Adrenal gland (tissue), 9 donors: ENCODE measurements at regions not wholly inside any gene's neighbourhood (a gene's known extent, or its start where the extent isn't known, plus 50 kb on each side); places are given as distances from the start of the nearest gene placed in this dataset.

Experiments used
- DNase-seq, 7 donors: peaks; one replicate each; pipeline ENCODE4 v3.0.0-alpha.2; 2019 to 2020
- H3K27ac ChIP-seq, 5 donors: fragments of 200-600 bp; sonication (generic) in 4 of 5; 1 replicate in 3 of 5; 2 replicates in 2 of 5; pipeline versions ENCODE4 v1.5.1 to v1.8.0; 2016 to 2020; ENCODE audit warnings: mild to moderate bottlenecking in 1 of 5
- H3K27me3 ChIP-seq: fragments of 200-600 bp; 2 replicates; pipeline ENCODE4 v1.8.0; 2021
- H3K36me3 ChIP-seq, 2 donors: fragments of 200-600 bp; replicated peaks in 1 of 2; 1 replicate in 1 of 2; 2 replicates in 1 of 2; pipeline versions ENCODE4 v1.5.1 to v1.8.0; 2018 to 2022
- H3K4me1 ChIP-seq, 2 donors: fragments of 200-600 bp; replicated peaks in 1 of 2; 1 replicate in 1 of 2; 2 replicates in 1 of 2; pipeline versions ENCODE4 v1.5.1 to v1.8.0; 2018 to 2021
- H3K4me3 ChIP-seq, 4 donors: fragments of 200-600 bp; sonication (generic) in 3 of 4; one replicate each; pipeline ENCODE4 v1.5.1; 2016 to 2018
- H3K9me3 ChIP-seq, 3 donors: fragments of 200-600 bp; sonication (generic) in 1 of 3; replicated peaks in 1 of 3; 1 replicate in 2 of 3; 2 replicates in 1 of 3; pipeline versions ENCODE4 v1.5.1 to v1.8.0; 2016 to 2021
- CTCF ChIP-seq, 6 experiments: fragments of 450-650 bp in 4 of 6; fragments of 200-600 bp in 2 of 6; sonication (generic) in 1 of 6; IDR thresholded peaks; 1 replicate in 5 of 6; 2 replicates in 1 of 6; pipeline versions ENCODE4 v1.5.1 to v1.8.0; 2016 to 2021; ENCODE audit warnings: antibody characterized with exemption in 6 of 6, mild to moderate bottlenecking in 2 of 6, moderate library complexity in 1 of 6
- POLR2A ChIP-seq, 2 donors: fragments of 450-650 bp; IDR thresholded peaks; one replicate each; pipeline ENCODE4 v1.6.1; 2017; ENCODE audit warnings: antibody characterized with exemption in 2 of 2, mild to moderate bottlenecking in 2 of 2, moderate library complexity in 1 of 2
- WGBS, 4 donors: extraction: QIAGEN DNeasy Blood & Tissue Kit in 2 of 4; methylation state at CpG; one replicate each; pipeline versions ENCODE4 v1.1.5 to v1.1.7; 2013 to 2017; 5-methylcytosine and 5-hydroxymethylcytosine counted together
- intact Hi-C, 2 donors: fragments of 100-400 bp; cut with DNase I; formaldehyde crosslinking; loops; one replicate each; pipeline versions ENCODE4 v1.14.1 to v1.15.0; 2022 to 2023
- donor health status: healthy with polysubstance abuse.
- donor health status: Bipolar disorder and iron deficiency.
- donor health status: DM: yes; HTN: yes; CAD: no.
- donor health status: DM: no; HTN: no; CAD: no.
- donor health status: DM: no; HTN: no; CAD: no.

- Histone ChIP-seq H3K4me1 (no peaks in the 10 kb centered on the region), H3K9me3 (no peaks in the 10 kb centered on the region), H3K27me3 (no peaks in the 10 kb centered on the region), H3K27ac (no peak overlapping the region), H3K4me3 (no peak overlapping the region), H3K36me3 (no peaks in the 10 kb centered on the region)
- 57 to 74% (median 69%) methylated on average over 2 to 3 of the region's 3 CpGs for WGBS, 4 donors
- no peak for DNase-seq
- intact Hi-C loops: no loop called here
- no peak for TF ChIP-seq POLR2A (IDR thresholded peaks at IDR 0.05)
- no peak for TF ChIP-seq CTCF (IDR thresholded peaks at IDR 0.05)
Measured at GRCh38 chr7:153475239-153475638, 577.0 kb upstream of the DPP6 start.

GRCh38 chr7:153476166-153476565 is 576.0 kb upstream of the DPP6 start:
- H3K4me3 ChIP-seq: no peak overlapping the region
- H3K27ac ChIP-seq: no peak overlapping the region
- 71 to 86% (median 80%) methylated on average over 2 of the region's 2 CpGs for WGBS, 4 donors
- H3K27me3 ChIP-seq: no peaks in the 10 kb centered on the region
- no peaks in the 10 kb centered on the region for H3K9me3 ChIP-seq
- no peak for TF ChIP-seq CTCF (IDR thresholded peaks at IDR 0.05)
- TF ChIP-seq POLR2A (IDR thresholded peaks at IDR 0.05): no peak
- H3K4me1 ChIP-seq: no peaks in the 10 kb centered on the region
- no peaks in the 10 kb centered on the region for H3K36me3 ChIP-seq
- intact Hi-C loops: no loop called here
- DNase-seq: no peak

GRCh38 chr7:153496257-153496656 is 555.9 kb upstream of the DPP6 start:
- Histone ChIP-seq H3K36me3 (no peaks in the 10 kb centered on the region), H3K27ac (no peak overlapping the region)
- TF ChIP-seq POLR2A (IDR thresholded peaks at IDR 0.05) (no peak), CTCF (IDR thresholded peaks at IDR 0.05) (no peak)

GRCh38 chr7:153503093-153503492 is 549.1 kb upstream of the DPP6 start:
- TF ChIP-seq CTCF (IDR thresholded peaks at IDR 0.05) (no peak), POLR2A (IDR thresholded peaks at IDR 0.05) (no peak)
- DNase-seq: no peak
- H3K9me3 ChIP-seq: no peaks in the 10 kb centered on the region
- no peaks in the 10 kb centered on the region for H3K4me1 ChIP-seq
- H3K27me3 ChIP-seq: no peaks in the 10 kb centered on the region
- 79 to 86% (median 81%) methylated on average over 5 of the region's 5 CpGs for WGBS, 4 donors
- H3K4me3 ChIP-seq: no peak overlapping the region
- H3K36me3 ChIP-seq: no peaks in the 10 kb centered on the region
- H3K27ac ChIP-seq: no peak overlapping the region
- intact Hi-C loops: no loop called here

More at GRCh38 chr7:153496257-153496656, 555.9 kb upstream of the DPP6 start:
- Histone ChIP-seq H3K9me3 (no peaks in the 10 kb centered on the region), H3K27me3 (no peaks in the 10 kb centered on the region), H3K4me1 (no peaks in the 10 kb centered on the region), H3K4me3 (no peak overlapping the region)
- intact Hi-C loops: no loop called here
- no peak for DNase-seq
- WGBS, 4 donors: 47 to 71% (median 66%) methylated on average over 2 of the region's 2 CpGs
